K562 (cell line): ENCODE measurements at regions not wholly inside any gene's neighbourhood (a gene's known extent, or its start where the extent isn't known, plus 50 kb on each side); places are given as distances from the start of the nearest gene placed in this dataset.

Experiments
- ATAC-seq: fragments of 200-7000 bp; cut with Tn5 transposase; 3 replicates; pipeline ENCODE4 v1.9.1; 2020; ENCODE audit warnings: moderate library complexity
- BruUV-seq: library from RNA; stranded (reverse); fragments of 400-500 nt; replicated peaks from 2 replicates; lab custom pipeline; 2021; lab: Mats Ljungman, UMichigan
- CTCF ChIA-PET: fragments of 300-600 bp; formaldehyde crosslinking; extraction: SDS; loops from one replicate; lab custom pipeline; 2021; ENCODE audit warnings: low intra/inter-chr PET ratio; lab: Yijun Ruan, JAX
- POLR2A ChIA-PET: fragments of 300-600, 350-650 bp; sonication (Branson Sonifier 250); formaldehyde crosslinking; extraction: SDS; loops from one replicate; lab custom pipeline; 2021; ENCODE audit warnings: antibody characterized with exemption, inconsistent platforms; lab: Yijun Ruan, JAX
- DNase-seq, 4 experiments: peaks; one replicate each; pipeline versions ENCODE4 v3.0.0 to v3.0.0-alpha.2; 2011 to 2018; ENCODE audit warnings: low spot score in 3 of 4, mixed read lengths in 3 of 4; ENCODE audit errors: extremely low read depth in 1 of 4
- FAIRE-seq: peaks from 2 replicates; lab custom pipeline; 2011; peaks lifted over from hg19 to GRCh38; lab: Jason Lieb, UNC
- H2AFZ ChIP-seq: 2 replicates; pipeline ENCODE4 v1.6.0; 2011; ENCODE audit warnings: low read depth, low read length, control low read depth, inconsistent platforms
- H3K27ac ChIP-seq: fragments of 200-600 bp; 3 replicates; pipeline ENCODE4 v1.8.0; 2011; ENCODE audit warnings: low read depth, mild to moderate bottlenecking, control low read depth, inconsistent platforms, low read length, moderate library complexity, mixed read lengths; ENCODE audit errors: extremely low read depth
- H3K27me3 ChIP-seq, 2 experiments: fragments of 300-600 bp in 1 of 2; 2 replicates in 1 of 2; 3 replicates in 1 of 2; pipeline versions ENCODE4 v1.6.0 to v1.8.0; 2011; ENCODE audit warnings: inconsistent platforms in 2 of 2, low read length in 2 of 2, mild to moderate bottlenecking in 1 of 2, mixed read lengths in 1 of 2, moderate library complexity in 1 of 2; ENCODE audit not compliant: control insufficient read depth in 2 of 2, insufficient read depth in 2 of 2
- H3K36me3 ChIP-seq: fragments of 300-600 bp; 3 replicates; pipeline ENCODE4 v1.8.0; 2011; ENCODE audit warnings: mild to moderate bottlenecking, low read length, inconsistent platforms; ENCODE audit not compliant: control insufficient read depth, insufficient read depth
- H3K4me1 ChIP-seq, 2 experiments: fragments of 200-600 bp in 1 of 2; replicated peaks in 1 of 2; 2 replicates in 1 of 2; 3 replicates in 1 of 2; pipeline versions ENCODE4 v1.5.1 to v1.8.0; 2011; ENCODE audit warnings: inconsistent platforms in 2 of 2, low read length in 2 of 2, mild to moderate bottlenecking in 1 of 2, mixed read lengths in 1 of 2, moderate library complexity in 1 of 2; ENCODE audit not compliant: control insufficient read depth in 2 of 2, insufficient read depth in 2 of 2
- H3K4me2 ChIP-seq: 2 replicates; pipeline ENCODE4 v1.6.1; 2011; ENCODE audit warnings: low read length, control low read depth, inconsistent platforms, mixed read lengths; ENCODE audit not compliant: insufficient read depth
- H3K4me3 ChIP-seq: fragments of 200-600 bp; sonication (generic), shearing (Covaris generic); 2 replicates; pipeline ENCODE4 v1.5.1; 2016; ENCODE audit warnings: control low read depth, inconsistent platforms
- H3K79me2 ChIP-seq: fragments of 200-600 bp; 3 replicates; pipeline ENCODE4 v1.8.0; 2011; ENCODE audit warnings: low read length, inconsistent platforms; ENCODE audit not compliant: control insufficient read depth, insufficient read depth
- H3K9ac ChIP-seq, 2 experiments: 2 replicates each; pipeline versions ENCODE4 v1.6.0 to v1.6.1; 2011; ENCODE audit warnings: low read depth in 2 of 2, low read length in 2 of 2, control low read depth in 1 of 2, inconsistent platforms in 1 of 2, mild to moderate bottlenecking in 1 of 2, mixed read lengths in 1 of 2; ENCODE audit not compliant: insufficient read depth in 1 of 2
- H3K9me1 ChIP-seq: one replicate; pipeline ENCODE4 v1.6.0; 2011; ENCODE audit warnings: inconsistent platforms, mild to moderate bottlenecking, low read length, moderate library complexity; ENCODE audit not compliant: control insufficient read depth, insufficient read depth
- H3K9me3 ChIP-seq: replicated peaks from 2 replicates; pipeline ENCODE4 v1.5.1; 2011; ENCODE audit warnings: low read depth, low read length, inconsistent platforms; ENCODE audit not compliant: control insufficient read depth, insufficient read depth
- H4K20me1 ChIP-seq: replicated peaks from 2 replicates; pipeline ENCODE4 v1.6.1; 2011; ENCODE audit warnings: low read length, inconsistent platforms, mixed read lengths; ENCODE audit not compliant: control insufficient read depth, insufficient read depth
- BCL6 ChIP-seq: fragments of 250-450 bp; sonication (Bioruptor Pico); IDR thresholded peaks from 2 replicates; pipeline ENCODE4 v1.4.0; 2020
- BMI1 ChIP-seq: fragments of 150-350 bp; IDR thresholded peaks from 2 replicates; pipeline ENCODE4 v1.6.1; 2014; ENCODE audit warnings: low read length
- CHD4 ChIP-seq: fragments of 200-600 bp; sonication (generic); IDR thresholded peaks from 3 replicates; pipeline ENCODE4 v1.6.1; 2012; ENCODE audit warnings: low read depth, mild to moderate bottlenecking, mixed read lengths, low read length, inconsistent platforms; ENCODE audit not compliant: insufficient read depth, insufficient replicate concordance, poor library complexity, severe bottlenecking
- ETV5 ChIP-seq: sonication (generic); formaldehyde crosslinking; IDR thresholded peaks from 2 replicates; pipeline ENCODE4 v1.4.0; 2020; ENCODE audit warnings: low read depth, mild to moderate bottlenecking, missing genetic modification reagents
- FUS ChIP-seq: fragments of 200-400 bp; formaldehyde crosslinking; optimal IDR thresholded peaks from 2 replicates; pipeline ENCODE3; 2017; ENCODE audit warnings: low read depth, low read length
- KAT8 ChIP-seq: fragments of 450-650 bp; IDR thresholded peaks from 2 replicates; pipeline ENCODE4 v1.6.1; 2016; ENCODE audit warnings: low read depth, mild to moderate bottlenecking
- MEF2D ChIP-seq: conservative IDR thresholded peaks from 2 replicates; pipeline ENCODE4 v1.6.1; 2016; ENCODE audit warnings: low read depth, missing genetic modification characterization, missing compliant biosample characterization
- RAD51 ChIP-seq: fragments of 450-650 bp; IDR thresholded peaks from 2 replicates; pipeline ENCODE4 v1.7.1; 2016; ENCODE audit warnings: low read depth, mild to moderate bottlenecking, borderline replicate concordance
- SMAD3 ChIP-seq: fragments of 450-650 bp; formaldehyde crosslinking; conservative IDR thresholded peaks from 2 replicates; pipeline ENCODE4 v1.4.0; 2020; ENCODE audit warnings: mild to moderate bottlenecking
- SMARCA5 ChIP-seq: fragments of 450-650 bp; IDR thresholded peaks from 2 replicates; pipeline ENCODE4 v1.6.1; 2016
- ZNF324 ChIP-seq: fragments of 250-450 bp; sonication (Bioruptor Pico); IDR thresholded peaks from 2 replicates; pipeline ENCODE4 v1.4.0; 2020; ENCODE audit warnings: mild to moderate bottlenecking
- ZNF354B ChIP-seq: fragments of 250-450 bp; sonication (Bioruptor Pico); IDR thresholded peaks from 2 replicates; pipeline ENCODE4 v1.4.0; 2020
- whole genome bisulfite sequencing: fragments of 100-300 bp; shearing (Covaris generic); methylation state at CpG from one replicate; pipeline ENCODE4 v1.1.6; 2016; ENCODE audit warnings: low coverage, mixed read lengths; ENCODE audit not compliant: insufficient coverage; ENCODE audit errors: missing lambda C conversion rate; 5-methylcytosine and 5-hydroxymethylcytosine counted together
- in situ Hi-C: fragments of 300-500 bp; cut with MboI; formaldehyde crosslinking; loops from 4 replicates; pipeline ENCODE4 v1.15.0; 2018; ENCODE audit warnings: inconsistent platforms, mixed read lengths
- intact Hi-C: fragments of 100-400 bp; cut with micrococcal nuclease; formaldehyde crosslinking; loops from 2 replicates; pipeline ENCODE4 v1.14.2; 2022
- TF ChIP-seq, protein P1 (sequence below): fragments of 150-350 bp; IDR thresholded peaks from 2 replicates; pipeline ENCODE4 v1.6.1; 2014; ENCODE audit warnings: low read depth, mild to moderate bottlenecking, low read length, borderline replicate concordance

GRCh38 chr2:21332993-21333625, 209.3 kb downstream of the TDRD15 start:
- no peak overlapping the region for H3K4me3 ChIP-seq
- ChIA-PET POLR2A (no interaction called here), CTCF (no interaction called here)
- no peaks in the 10 kb centered on the region for H3K27me3 ChIP-seq
- no peaks in the 10 kb centered on the region for H3K9me1 ChIP-seq
- BruUV-seq = no TSS peak
- FAIRE-seq (no peak), DNase-seq (no peak), ATAC-seq (no peak)
- H4K20me1 ChIP-seq = no peaks in the 10 kb centered on the region
- no peaks in the 10 kb centered on the region for H3K9me3 ChIP-seq
- intact Hi-C loops (no loop called here), in situ Hi-C loops (no loop called here)
- TF ChIP-seq ZNF354B (CRISPR knock-in tag) = no peak
- no peak for TF ChIP-seq KAT8
- TF ChIP-seq SMARCA5 = no peak
- TF ChIP-seq SMAD3 (CRISPR knock-in tag) = no peak
- TF ChIP-seq RAD51 = no peak
- TF ChIP-seq BCL6 (CRISPR knock-in tag) = no peak
- no peak for TF ChIP-seq MEF2D (tag)
- TF ChIP-seq, protein P1, sequence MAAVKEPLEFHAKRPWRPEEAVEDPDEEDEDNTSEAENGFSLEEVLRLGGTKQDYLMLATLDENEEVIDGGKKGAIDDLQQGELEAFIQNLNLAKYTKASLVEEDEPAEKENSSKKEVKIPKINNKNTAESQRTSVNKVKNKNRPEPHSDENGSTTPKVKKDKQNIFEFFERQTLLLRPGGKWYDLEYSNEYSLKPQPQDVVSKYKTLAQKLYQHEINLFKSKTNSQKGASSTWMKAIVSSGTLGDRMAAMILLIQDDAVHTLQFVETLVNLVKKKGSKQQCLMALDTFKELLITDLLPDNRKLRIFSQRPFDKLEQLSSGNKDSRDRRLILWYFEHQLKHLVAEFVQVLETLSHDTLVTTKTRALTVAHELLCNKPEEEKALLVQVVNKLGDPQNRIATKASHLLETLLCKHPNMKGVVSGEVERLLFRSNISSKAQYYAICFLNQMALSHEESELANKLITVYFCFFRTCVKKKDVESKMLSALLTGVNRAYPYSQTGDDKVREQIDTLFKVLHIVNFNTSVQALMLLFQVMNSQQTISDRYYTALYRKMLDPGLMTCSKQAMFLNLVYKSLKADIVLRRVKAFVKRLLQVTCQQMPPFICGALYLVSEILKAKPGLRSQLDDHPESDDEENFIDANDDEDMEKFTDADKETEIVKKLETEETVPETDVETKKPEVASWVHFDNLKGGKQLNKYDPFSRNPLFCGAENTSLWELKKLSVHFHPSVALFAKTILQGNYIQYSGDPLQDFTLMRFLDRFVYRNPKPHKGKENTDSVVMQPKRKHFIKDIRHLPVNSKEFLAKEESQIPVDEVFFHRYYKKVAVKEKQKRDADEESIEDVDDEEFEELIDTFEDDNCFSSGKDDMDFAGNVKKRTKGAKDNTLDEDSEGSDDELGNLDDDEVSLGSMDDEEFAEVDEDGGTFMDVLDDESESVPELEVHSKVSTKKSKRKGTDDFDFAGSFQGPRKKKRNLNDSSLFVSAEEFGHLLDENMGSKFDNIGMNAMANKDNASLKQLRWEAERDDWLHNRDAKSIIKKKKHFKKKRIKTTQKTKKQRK = no peak
- no peak for TF ChIP-seq ZNF324
- TF ChIP-seq CHD4 = no peak
- TF ChIP-seq FUS = no peak
- no peak for TF ChIP-seq BMI1
- TF ChIP-seq ETV5 (CRISPR knock-in tag) = no peak
- H3K4me2 ChIP-seq = no peak overlapping the region
- no peak overlapping the region for H3K9ac ChIP-seq
- H3K36me3 ChIP-seq = no peaks in the 10 kb centered on the region
- H2AFZ ChIP-seq = no peak overlapping the region
- no peak overlapping the region for H3K27ac ChIP-seq
- H3K79me2 ChIP-seq = no peaks in the 10 kb centered on the region
- H3K4me1 ChIP-seq = no peaks in the 10 kb centered on the region
- WGBS = 0% methylated on average over 5 of the region's 5 CpGs
